SW480 (cell line): ENCODE measurements at regions not wholly inside any gene's neighbourhood (a gene's known extent, or its start where the extent isn't known, plus 50 kb on each side); places are given as distances from the start of the nearest gene placed in this dataset.

Experiments used
- DNase-seq: peaks from one replicate; pipeline ENCODE4 v3.0.0-alpha.2; 2016; ENCODE audit warnings: low spot score

DNA sequence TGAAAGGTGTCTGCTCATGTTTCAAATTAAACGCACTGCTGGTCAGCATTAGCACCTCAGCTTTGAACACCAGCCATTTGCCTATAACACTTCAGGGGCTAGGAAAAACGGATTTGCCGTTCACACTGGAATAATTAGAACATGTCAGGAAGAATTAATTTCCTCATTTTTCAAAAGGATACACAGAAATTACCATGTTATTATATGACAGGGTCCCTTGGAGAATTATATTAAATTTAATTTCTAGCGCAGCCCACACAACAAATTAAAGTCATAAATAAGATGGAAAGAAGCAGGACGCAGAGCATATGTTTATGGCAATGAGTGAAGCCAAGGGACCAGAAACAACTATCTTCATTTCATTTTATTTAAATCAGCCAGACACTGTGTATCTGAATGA is 83.8 kb upstream of the SOX6 start:
- no peak for DNase-seq

DNA sequence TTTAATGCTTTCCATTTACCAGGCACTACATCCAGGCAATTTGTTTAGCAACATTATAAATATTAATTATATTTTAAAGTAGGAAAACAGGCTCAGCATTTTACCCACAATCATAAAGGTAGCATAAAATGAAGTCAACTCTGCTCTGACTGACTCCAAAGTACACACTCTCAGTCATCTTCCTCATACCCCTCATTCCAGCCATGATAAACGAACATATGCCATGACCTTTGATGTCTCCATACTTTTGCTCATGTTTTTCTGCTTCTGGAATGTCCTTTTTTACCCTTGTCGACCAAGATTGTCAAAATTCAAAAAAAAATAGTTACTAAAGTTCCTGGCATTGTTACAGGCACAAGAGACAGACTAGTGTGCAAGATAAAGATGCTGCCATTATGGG is 77.7 kb upstream of the SOX6 start:
- no peak for DNase-seq

DNA sequence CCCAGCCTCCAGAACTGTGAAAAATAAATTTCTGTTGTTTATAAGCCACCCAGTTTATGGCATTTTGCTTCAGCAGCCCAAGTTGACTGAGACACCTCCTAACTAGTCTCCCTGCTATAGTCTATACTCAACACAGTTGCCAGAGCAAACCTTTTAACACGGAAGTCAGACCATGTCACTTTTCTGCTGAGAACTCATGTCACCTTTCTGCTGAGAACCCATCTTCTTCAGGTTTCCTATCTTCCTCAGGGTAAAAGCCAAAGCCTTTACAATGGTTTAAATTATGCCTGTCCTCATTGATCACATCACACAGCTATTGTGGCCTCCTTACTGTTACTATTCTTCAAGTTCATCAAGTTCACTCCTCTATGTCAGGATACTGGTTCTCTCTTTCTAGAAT is 74.3 kb upstream of the SOX6 start:
- no peak for DNase-seq

DNA sequence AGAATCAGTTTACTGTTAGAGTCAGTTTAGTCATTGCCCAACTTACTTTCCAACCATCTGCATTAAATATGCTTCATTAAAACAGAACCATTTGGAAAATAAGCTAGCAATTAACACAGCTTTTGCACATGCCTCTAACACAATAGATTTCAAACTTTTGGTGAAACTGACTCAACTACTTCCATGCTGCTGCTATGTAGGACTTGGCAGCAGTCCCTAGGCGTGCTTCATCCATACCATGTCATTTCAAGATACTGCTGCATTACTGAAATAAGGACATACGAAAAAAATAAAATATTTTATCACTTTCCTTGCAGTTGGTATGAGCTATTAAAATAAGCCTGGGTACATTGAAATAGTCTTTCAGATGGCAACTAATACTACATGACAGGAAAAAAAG is 65.5 kb upstream of the SOX6 start:
- DNase-seq = no peak

DNA sequence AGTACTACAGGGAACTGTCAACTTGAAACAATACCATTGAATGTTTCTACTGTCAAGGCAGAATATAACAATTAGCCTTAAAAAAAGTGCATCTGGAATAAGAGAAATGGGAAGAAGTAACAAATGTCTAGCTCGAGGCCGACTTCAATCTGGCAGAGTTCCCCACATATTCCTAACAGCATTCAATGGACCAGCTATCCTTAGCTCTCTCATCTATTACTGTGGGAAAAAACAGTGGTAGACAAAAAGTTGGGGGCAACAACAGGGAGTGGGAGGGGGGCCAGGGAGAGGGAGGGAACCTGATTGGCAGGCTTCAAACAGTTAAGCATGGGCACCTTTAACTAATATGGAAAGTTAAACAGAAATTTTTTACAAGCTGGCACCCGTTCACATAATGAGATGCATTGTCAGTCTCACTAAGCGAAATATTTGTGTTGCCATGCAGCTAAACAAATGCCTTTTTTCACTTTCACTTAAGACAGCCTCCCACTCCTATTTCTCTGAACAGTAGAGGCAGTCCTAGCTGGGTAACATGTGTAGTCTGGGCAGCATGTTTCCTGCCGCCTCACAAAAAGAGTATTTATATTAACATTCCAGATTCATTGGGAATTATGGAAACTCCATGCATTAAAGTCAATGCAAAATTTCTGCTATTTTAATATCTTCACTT is 62.2 kb upstream of the SOX6 start:
- no peak for DNase-seq

DNA sequence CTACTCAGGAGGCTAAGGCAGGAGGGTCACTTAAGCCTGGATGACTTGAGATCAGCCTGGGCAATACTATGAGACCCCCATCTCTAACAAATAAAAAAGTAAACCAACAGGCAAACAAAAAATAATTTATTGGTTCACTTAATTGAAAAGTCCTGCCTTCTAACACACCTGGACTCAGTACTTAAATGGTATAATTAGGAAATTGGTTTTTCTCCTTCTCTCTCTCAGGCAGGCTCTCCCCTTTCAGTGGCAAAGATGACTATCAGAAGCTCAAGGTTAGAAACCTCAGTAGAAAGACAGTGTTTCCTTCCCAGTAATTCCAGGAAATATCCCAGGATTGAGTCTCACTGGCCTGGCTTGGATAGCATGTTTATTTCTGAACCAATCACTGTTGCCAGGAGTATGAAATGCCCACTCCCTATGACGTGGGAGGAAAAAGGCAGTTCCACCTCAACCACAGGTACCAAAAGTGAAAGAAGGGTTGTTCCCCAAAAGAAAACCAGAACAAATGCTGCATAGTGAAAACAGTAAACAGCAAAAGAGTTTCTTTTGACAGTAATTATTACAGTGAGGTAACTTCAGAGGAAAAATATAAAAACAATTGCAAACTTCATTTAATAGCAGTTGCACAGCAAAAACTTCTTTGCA is 56.3 kb upstream of the SOX6 start:
- DNase-seq = no peak

DNA sequence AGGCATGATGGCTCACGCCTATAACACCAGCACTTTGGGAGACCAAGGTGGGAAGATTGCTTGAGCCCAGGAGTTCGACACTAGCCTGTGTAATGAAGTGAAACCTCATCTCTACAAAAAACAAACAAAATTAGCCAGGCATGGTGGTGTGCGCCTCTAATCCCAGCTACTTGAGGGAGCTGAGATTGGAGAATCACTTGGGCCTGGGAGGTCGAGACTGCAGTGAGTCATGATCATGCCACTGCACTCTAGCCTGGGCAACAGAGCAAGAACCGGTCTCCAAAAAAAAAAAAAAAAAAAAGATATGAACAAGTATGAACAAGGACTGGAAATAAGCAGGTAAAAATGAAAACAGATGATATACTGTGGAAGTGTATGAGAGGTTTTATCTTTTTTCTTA is 54.1 kb upstream of the SOX6 start:
- no peak for DNase-seq

DNA sequence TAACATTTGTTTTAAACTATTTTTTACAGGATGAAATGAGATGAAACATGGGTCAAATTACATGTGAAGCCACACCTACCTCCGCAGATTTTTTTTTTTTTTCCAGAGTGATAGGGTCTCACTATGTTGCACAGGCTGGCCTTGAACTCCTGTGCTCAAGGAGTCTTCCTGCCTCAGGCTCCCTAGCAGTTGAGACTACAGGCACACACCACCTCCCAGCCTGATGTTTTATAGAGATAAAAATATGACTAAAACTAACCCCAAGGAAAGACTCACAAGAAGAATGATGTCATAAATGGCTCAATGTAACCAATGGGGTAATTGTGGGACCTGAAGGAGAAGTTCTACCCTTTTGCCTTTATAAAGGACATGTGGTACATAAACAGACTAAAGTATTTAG is 52.3 kb upstream of the SOX6 start:
- DNase-seq = no peak

DNA sequence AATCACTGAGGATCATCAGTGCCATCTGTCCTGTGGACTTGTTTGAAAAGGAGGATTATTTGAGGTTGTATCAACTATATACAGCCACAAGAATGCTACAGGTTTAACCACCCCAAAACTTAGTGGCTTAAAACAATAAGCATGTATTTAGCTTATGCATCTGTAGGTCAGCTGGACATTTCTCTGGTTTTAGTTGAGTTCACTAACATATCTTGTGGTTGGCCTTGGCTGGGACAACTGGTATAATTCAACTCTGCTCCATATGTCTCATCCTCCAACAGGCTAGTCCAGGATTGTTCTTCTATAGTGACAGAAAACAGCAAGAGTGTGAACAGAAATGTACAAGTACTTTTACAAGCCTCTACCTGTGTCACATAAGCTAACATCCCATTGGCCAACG is 49.9 kb upstream of the SOX6 start:
- no peak for DNase-seq
